CD4-positive, alpha-beta T cell treated with Interleukin-4 for 4 hours (primary cell): ENCODE measurements at regions not wholly inside any gene's neighbourhood (a gene's known extent, or its start where the extent isn't known, plus 50 kb on each side); places are given as distances from the start of the nearest gene placed in this dataset.
"Not testable (repeated sequence)": the region's sequence is repeated elsewhere in the genome, so short reads cannot be mapped to it uniquely, and the experiment has no call there.

ENCODE experiments used
- DNase-seq: peaks from one replicate; pipeline ENCODE4 v3.0.0-alpha.2; 2020

DNA sequence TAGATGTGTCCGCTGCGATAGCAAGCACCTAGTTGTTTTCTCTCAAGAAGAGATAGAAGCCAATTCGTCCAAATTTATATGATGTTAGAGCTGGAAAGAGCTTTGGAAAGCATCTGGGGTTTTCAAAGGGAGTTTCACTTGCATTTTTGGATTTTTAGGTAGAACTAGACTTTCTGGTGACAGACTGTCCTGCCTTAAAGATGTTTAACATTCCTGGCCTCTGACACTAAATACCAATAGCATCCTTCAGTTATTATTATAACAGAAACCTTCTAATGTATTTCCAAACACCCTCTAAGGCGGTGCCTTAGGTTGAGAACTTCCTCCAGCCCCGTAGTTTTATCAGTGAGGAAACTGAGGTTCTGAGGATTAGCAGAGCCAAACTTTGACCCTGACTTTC, 305.3 kb downstream of the SATB1 start:
- no peak for DNase-seq

DNA sequence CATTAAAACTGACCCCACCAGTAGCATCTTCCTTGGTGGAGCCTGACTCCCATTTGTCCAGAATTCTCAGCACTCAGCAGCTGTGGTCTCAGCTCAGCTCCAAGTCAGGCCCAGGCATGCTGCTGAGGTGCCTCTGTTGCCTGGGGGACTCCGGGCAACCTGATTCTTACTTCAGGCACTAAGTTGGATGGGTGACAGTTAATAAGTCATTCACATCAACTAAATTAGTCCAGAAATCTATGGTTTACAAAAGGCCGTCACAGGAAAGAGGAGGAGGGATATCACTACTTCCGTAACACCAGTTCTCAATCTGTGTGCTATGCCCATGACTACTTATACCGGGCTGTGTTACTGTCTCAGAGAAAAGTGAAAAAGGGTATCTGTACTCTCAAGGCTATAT, 310.2 kb downstream of the SATB1 start:
- DNase-seq: no peak

DNA sequence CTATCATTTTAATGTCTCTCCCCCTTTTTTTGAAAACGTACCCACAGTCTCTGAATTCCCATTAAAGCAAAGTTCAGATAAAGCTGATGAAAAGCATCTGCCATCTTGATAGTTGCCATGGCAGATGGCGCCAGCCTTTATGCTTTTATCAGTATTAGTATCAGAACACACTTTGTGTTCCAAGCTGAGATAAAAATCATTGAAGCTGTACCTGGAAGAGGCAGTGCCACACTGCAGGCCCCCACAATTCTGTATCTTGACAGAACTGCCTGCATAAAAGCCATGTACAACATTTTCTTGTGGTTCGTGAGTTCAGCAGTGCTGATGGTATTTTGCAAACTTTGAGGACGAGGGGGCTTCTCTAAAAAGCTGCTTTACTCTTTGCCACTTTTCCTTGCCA, 311.7 kb downstream of the SATB1 start:
- no peak for DNase-seq

DNA sequence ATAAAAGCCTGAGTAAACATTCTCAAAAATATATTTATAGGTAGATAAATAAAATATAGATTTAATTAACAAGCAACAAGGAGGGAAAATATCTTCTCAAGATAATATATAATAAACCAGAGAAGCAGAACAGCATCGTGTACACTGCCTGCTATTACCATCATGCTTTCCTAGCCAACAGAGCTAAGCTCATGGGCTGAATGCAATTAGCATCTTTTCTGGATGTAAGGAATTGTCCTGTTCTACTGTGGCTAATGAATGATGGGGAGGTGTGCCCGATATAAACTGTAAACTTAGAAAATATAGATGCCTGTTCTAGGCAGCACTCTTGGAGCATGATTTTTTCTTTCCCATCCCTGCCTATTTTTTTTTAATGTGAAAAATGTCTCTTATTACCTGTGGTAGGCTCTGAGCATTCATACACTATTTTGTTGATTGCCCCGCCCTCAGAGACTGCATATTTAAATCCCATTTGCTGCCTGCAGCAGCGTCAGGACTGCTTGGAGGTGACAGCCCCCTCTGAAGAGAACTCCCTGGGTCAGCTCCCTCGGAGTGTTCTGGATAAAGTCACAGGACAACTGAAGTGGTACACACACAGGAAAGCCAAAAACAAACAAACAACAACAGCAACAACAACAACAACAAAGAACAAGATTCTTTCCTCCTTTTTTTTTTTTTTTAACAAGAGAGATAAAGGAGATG, 312.3 kb downstream of the SATB1 start:
- no peak for DNase-seq

DNA sequence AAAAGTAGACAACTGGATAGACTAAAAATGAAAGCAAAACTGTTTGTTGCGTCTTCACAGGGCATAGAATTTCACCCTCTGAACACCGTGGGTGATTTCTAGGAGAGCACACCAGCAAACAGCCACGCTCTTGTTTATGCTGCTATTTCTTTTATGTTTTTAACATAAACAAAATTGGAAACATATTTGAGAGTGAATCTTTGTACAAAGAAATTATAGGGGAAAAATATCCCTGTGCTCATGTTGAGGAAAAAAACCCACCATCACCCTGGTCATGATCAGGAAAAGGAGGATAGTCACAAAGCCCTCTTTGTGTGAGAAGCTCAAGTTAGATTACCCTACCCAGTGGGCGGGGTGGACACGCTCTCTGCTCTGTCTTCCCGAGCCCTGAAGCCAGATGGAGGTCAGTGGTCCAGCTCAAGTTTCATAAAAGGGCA, 313.3 kb downstream of the SATB1 start:
- DNase-seq: no peak

DNA sequence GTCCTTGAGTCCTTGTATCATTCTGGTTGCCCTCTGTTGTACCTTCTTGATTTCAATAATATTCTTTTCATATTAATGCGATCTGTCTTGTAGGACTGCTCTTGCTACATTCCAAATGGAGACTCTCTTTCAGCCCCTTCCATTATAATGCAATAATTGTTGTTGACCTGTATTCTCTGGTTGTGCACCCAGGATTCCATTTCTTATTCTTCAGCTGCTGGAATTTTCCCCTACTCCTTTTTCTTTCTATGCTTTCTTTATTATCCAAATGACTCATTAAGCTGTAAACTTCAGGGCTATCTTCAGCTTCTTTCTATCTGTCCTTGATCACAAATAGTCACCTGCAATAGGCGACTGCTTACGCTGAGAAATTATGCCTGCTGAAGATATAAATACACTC, 321.5 kb downstream of the SATB1 start:
- DNase-seq: no peak

DNA sequence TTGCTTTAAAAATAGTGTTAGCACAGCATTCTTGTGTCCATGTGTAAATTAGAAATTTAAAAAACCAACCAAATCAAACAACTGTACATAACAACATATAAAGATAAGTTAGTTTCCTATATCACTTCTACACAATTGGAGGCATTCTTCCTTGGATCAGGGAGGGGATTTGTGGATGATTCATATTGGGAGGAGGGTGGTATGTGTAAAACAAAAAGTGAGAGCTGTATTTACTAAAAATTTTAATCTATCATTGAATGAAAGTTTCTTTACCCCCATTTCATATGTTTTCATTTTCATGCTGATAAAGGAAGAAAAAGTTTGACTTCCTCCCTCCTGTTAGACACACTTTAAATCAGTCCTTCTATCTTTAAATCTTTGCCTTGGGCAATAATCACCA, 325.0 kb downstream of the SATB1 start:
- DNase-seq: no peak

DNA sequence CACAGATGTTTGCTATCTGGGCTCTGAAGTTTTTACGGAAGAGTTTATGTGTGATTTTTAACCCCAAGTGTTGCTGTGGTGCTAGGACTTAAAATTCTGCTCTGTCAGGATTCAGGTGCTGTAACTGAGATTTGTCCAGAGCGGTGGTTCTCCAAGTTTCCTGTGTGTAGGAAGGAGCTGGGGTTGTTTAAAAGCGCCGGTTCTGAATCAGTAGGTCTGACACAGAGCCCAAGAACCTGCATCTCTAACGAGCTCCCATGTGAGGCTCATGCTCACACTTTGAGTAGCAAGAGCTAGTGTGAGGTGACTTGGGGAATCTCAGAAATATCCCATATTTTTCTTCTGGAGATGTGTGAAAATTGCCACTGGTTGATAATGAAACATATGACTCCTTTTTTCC, 325.5 kb downstream of the SATB1 start:
- DNase-seq: no peak

DNA sequence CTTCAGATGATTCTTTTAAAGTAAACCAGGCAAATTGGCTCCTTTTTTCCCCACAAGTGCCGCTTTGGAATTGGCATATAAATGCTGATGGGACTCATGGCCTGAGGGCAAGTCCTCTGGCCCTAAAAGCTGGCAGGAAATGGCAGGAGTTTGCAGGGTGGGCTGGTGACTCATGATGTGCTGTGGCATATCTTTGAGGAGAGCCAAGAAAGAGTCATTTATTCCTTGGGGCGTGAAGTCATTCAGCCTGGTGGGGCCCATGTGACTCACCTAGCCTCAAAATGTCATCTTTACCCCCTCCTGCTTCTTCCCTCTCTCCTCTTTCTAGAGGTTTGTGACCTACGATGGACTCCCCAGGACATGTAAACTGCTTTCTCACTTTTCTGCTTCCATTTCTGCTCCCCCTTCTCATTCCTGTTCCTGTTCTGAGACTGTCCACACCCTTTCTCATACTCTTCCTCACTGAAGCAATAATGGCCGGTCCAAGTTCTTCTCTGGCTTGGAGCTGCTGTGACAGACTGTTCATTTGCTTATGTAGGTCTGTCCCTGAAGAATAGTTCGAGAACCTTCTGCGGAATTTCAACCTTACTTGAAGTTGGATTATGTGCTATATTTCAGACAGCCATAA, 326.1 kb downstream of the SATB1 start:
- no peak for DNase-seq

DNA sequence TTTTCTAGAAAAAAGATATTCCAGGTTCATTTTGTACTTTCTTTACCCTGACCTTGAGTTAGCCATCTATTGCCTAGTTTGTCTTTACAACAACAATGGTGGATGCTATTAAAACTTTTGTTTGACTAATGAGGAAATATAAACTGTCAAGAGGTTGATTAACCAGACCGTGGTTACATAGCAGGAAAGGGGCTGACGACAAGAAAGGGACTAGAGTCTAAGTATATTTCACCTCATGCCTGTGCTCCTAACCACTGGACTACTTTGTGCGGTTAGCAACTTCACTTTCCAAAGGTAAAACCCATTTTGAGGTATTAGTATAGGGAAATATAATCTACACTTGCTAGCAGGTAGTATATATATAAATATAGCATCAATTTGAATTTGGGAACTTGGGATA, 327.1 kb downstream of the SATB1 start:
- no peak for DNase-seq

DNA sequence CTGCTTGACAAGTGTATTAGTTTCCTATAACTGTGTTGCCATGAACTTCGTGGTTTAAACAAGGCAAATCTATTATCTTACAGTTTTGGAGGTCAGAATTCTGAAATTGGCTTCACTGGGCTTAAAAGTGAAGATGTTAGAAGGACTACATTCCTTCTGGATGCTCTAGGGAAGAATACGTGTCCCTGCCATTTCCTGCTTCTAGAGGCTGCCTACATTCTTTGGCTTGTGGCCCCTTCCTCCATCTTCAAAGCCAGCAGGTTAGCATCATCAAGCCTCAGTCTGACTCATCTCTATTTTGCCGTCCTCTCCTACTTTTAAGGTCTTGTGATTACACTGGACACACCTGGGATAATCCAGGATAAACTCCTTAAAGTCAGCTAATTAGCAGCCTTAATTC, 327.7 kb downstream of the SATB1 start:
- no peak for DNase-seq

DNA sequence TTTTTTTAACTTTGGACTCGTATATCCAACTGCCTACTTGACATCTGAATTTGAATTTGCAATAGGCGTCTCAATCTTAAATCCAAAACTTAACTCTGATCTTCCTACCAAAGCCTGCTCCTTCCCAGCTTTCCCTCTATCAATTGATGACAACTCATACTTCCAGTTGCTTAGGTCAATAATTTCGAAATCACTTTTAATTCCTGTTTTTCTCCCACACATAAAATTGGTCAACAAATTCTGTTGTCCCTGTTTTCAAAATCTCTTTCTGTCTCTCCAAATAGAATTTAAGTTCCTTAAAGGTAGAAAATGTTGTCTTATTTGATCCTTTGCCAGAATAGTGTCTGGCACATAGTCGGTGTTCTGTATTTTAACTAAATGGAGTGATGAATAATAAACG, 332.4 kb downstream of the SATB1 start:
- no peak for DNase-seq

DNA sequence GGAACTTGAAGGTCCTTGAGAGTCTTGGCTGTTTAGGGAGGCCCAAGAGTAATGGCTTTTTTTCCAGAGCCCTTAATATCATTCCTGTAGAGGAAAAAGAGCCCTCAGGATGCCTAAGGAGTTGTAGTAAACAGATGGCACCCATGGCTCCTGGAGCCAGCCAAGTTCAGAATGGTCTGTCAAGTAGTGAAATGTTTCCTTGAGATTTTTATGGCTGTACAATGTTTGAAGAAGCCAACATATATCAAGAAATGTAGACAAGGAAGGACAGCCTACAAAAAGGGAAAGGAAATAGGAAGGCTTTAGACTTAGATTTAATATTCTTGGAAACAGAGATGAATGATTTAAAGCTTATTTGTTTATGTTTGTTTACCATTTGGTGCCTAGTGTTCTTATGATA, 334.8 kb downstream of the SATB1 start:
- DNase-seq: no peak

DNA sequence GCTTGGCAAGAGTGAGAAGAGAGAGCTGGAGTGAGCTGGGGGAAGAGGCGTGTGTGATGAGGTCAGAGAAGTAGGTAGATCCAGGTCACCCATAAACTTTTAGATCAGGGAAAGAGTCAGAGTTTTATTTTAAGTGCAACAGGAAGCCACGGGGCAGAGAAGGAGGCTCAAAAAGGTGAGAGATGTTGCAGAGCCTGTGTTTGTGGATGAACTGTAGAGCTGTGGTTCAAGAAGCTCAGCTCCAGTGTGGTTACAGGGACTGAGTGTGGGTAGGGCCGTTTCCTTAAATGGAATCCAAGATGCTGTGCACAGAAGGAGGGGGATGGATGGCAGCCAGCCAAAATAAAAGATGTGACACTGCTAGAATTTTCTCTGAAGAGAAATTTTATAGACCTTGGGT, 337.2 kb downstream of the SATB1 start:
- DNase-seq: no peak

DNA sequence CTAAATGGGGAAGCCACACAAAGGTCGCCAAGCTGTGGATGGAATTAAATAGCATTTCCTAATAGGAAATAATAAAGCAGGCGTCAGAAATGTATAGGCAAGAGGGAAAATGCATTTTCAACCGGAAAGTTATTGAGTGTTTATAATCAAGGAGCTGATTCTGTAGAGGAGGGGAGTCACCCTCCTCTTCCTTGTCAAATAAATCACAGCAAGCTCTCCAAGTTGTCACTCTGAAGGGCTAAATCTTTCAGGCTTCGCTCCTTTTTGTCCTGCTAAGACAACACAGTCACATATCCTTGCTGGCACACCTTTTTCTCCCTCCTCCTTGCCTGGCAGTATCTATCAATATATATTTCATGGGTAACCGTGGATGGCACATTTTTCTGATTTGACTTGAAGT, 338.4 kb downstream of the SATB1 start:
- DNase-seq: no peak

DNA sequence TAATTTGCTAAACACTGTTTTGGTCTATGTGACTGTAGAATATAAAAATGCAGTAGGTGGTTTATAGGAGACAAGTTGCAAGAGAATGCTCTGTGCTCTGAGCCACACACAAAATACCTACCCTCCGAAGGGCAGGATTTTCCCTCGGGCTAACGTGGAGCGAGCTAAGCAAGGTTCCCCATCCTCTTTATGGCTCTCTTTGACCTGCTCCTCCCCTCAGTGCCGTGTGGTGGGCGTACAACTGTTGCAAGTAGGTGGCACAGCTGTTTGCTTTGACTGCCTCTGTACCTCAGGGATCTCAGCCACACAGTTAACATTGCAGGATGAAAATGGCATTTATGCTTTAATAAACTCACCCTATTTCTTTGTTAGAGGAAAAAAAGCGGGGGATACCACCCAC, 339.1 kb downstream of the SATB1 start:
- no peak for DNase-seq

DNA sequence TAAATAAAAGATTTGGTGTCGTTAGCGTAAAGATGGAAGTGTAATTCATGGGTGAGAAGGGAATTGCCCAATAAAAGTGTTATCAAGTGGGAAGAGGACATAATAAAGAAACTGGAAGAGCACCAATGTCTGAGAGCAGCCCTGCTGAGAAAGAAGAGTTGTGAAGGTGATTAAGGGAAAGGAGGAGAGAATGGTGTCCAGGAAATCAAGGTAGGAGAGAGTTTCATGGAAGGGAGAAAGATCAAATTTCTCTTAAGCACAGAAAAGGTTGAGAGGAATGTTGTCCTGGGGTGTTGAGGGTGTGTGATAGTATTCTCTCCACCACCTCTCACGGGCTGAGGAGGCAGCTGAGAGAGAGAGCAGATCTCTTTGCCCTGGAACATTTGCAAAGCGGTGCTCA, 339.7 kb downstream of the SATB1 start:
- no peak for DNase-seq

DNA sequence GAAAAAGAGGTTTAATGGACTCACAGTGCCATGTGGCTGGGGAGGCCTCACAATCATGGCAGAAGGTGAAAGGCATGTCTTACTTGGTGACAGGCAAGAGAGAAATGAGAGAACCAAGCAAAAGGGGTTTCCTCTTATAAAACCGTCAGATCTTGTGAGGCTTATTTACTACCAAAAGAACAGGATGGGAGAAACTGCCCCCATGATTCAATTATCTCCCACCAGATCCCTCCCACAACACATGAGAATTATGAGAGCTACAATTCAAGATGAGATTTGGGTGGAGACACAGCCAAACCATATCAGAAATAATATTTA, 340.8 kb upstream of the TBC1D5 start:
- not testable (repeated sequence) for DNase-seq

DNA sequence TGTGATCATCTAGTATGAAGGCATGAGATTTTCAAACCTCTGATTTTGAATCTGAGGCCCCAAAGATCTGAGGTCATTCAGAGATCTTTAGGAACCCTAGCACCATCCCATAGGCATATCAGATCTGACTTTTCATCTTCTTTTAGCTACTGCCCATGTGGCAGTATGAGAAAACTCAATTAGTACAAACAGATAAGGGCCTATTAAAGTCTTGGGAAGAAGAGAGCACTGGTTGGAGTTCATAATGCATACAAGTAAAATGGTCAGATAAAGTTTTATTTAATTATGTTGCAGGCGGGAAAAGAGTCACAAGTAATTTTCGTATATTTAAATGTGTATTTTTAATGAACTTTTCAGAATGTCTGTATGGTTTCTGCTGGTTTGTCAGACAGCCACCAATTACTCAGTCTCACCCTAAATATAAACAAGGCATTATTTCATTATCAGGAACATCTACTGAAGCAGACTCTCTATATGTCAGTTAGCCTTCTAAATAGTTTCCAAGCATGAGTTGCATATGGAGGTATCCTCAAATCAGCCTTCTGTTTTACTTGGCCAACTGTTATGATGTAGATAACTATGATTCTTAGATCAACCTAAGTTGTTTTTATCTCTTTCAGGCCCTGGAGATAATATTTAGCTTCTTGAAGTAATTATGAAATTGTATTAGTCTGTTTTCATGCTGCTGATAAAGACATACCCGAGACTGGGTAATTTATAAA, 340.3 kb upstream of the TBC1D5 start:
- DNase-seq: no peak

DNA sequence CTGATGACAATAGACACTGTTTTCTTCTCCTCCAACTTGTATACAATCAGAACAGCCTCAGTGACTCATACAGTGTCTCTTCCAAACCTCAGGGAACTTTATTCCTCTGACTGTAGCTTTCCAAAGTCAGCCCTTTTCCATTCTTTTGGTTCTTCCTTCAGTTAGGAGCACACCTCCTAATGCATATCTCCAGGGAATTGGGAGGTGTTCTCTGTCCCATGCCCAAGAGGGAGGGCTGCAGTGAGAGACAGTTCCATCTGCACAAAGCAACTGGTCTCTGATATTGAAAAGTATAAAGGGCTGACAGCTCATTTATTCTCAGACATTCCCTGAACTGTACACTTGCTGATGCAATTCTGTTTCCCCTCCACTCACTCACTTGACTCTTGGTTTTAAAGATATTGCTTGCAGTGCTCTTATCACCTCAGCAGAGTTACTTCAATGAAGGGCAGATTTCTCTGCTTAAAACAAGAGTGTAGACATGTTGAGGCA, 337.8 kb upstream of the TBC1D5 start:
- DNase-seq: no peak

DNA sequence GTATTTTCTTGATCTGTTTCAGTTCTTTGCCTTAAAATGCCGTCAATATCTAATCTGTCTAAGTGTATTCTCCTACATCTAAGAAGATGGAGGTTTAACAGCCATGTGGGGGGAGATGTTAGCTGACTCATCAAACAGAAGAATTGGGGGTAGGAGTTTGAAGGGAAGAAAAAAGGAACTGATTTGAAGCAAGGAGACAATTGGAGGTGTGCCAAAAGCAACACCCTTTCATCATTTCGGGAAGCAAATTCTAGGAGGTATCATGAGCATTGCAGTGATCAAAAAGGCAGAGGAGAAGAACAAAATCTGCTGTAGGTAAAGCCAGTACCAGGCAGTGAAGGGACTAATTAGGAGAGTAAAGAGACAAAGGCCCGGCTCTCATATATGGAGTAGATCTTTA, 337.3 kb upstream of the TBC1D5 start:
- DNase-seq: no peak

DNA sequence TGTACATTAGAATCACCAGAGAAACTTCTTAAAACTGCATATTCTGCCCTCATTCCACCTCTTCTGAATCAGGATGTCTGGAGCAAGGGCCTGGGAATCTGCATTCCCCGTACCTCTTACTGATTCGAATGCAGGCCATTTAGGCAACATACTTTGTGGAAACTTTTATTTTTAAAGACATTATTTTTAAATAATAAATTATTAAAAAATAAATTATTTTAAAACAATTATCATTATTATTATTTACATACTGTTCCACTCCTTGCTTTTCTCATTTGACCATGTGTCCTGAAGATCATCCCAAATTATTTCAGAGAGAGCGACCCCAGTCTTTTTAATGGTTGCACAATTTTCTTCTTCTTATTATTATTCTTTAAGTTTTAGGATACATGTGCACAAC, 336.6 kb upstream of the TBC1D5 start:
- DNase-seq: no peak

DNA sequence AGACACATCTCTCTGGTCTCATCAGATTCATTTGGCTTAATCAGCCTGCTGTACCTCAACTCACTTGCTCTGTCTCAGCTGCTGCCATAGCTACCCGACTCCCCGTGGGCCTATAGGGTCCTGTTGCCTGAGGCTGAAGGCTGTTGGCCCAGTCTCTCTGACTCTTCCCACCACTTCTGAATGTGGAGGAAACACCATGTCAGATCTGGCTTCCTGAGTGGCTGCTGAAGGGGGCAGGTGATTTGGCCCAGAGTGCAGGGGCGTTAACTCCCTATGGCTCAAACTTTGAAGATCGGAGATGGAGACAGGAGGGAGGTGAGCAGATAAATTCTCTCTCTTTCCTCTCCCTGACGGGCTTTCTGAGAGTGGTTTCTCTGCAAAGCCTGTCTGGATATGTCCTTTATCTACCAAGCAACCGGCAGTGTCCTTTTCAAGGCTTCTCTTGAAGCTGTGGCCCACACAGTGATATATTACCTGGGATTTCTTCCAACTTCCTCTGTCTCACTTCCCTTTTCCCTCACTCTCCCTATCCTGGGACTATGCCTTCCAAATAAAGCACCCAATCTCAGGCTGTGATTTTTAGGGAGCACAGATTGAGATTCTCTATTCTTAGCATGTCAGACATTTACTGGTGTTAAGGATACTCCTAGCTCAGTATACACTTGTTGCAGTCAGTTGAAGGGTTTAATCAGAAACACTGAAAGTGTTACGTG, 334.9 kb upstream of the TBC1D5 start:
- DNase-seq: no peak

DNA sequence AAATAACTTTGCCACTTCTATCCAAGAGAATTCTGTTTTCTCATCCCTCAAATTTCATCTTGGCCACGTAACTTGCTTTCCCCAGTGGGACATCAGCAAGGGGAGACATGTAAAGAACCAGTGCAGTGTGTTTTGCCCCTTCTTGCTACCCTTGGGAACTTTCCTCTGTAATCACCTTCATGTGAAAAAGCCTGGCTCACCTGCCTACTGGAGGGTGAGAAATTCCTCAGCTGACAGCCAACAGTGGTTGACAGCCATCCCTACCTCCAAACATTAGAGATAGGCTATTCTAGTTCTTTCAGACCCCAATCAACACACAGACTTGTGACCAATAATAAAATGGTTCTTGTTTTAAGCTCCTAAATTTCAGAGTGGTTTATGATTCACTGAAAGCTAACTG, 333.9 kb upstream of the TBC1D5 start:
- no peak for DNase-seq
